Endothelial cell of umbilical vein (primary cell): ENCODE measurements at regions not wholly inside any gene's neighbourhood (a gene's known extent, or its start where the extent isn't known, plus 50 kb on each side); places are given as distances from the start of the nearest gene placed in this dataset.

Experiments
- BruUV-seq: library from RNA; stranded (reverse); fragments of 400-500 nt; replicated peaks from 2 replicates; lab custom pipeline; 2021; lab: Mats Ljungman, UMichigan
- CTCF ChIA-PET: fragments of 300-600, 350-600 bp; sonication (Branson Sonifier 250); formaldehyde crosslinking; loops from one replicate; lab custom pipeline; 2021; ENCODE audit warnings: antibody characterized with exemption, inconsistent platforms; lab: Charles Lee
- POLR2A ChIA-PET: fragments of 300-600, 350-600 bp; sonication (Branson Sonifier 250); formaldehyde crosslinking; loops from one replicate; lab custom pipeline; 2021; ENCODE audit warnings: antibody characterized with exemption, inconsistent platforms; lab: Charles Lee
- DNase-seq: peaks from one replicate; pipeline ENCODE4 v3.0.0-alpha.2; 2011; ENCODE audit warnings: low read depth, low spot score
- FAIRE-seq: peaks from 2 replicates; lab custom pipeline; 2011; peaks lifted over from hg19 to GRCh38; lab: Jason Lieb, UNC
- H2AFZ ChIP-seq: 2 replicates; pipeline ENCODE4 v1.6.0; 2012; ENCODE audit warnings: low read depth, low read length, control low read depth, inconsistent platforms
- H3K27ac ChIP-seq: 2 replicates; pipeline ENCODE4 v1.5.1; 2011; ENCODE audit warnings: low read depth, mild to moderate bottlenecking, control low read depth, low read length, moderate library complexity; ENCODE audit not compliant: insufficient read depth
- H3K27me3 ChIP-seq, 2 experiments: 2 replicates each; pipeline versions ENCODE4 v1.6.0 to v1.6.1; 2011; ENCODE audit warnings: low read length in 2 of 2, mixed read lengths in 1 of 2; ENCODE audit not compliant: control insufficient read depth in 2 of 2, insufficient read depth in 2 of 2
- H3K36me3 ChIP-seq, 2 experiments: 2 replicates in 1 of 2; 3 replicates in 1 of 2; pipeline ENCODE4 v1.5.1; 2011; ENCODE audit warnings: low read length in 2 of 2, mild to moderate bottlenecking in 1 of 2, moderate library complexity in 1 of 2; ENCODE audit not compliant: control insufficient read depth in 2 of 2, insufficient read depth in 2 of 2; ENCODE audit errors: extremely low read depth in 1 of 2
- H3K4me1 ChIP-seq: 3 replicates; pipeline ENCODE4 v1.5.1; 2011; ENCODE audit warnings: mild to moderate bottlenecking, low read length; ENCODE audit not compliant: control insufficient read depth, insufficient read depth; ENCODE audit errors: extremely low read depth
- H3K4me2 ChIP-seq: 2 replicates; pipeline ENCODE4 v1.6.1; 2011; ENCODE audit warnings: low read length, control low read depth, mixed read lengths; ENCODE audit not compliant: insufficient read depth
- H3K4me3 ChIP-seq, 3 experiments: fragments of 200-600 bp in 1 of 3; sonication (generic), shearing (Covaris generic) in 1 of 3; replicated peaks in 1 of 3; 2 replicates each; pipeline ENCODE4 v1.5.1; 2011 to 2016; ENCODE audit warnings: control low read depth in 3 of 3, low read length in 3 of 3, mild to moderate bottlenecking in 2 of 3, inconsistent platforms in 1 of 3, low read depth in 1 of 3, moderate library complexity in 1 of 3; ENCODE audit not compliant: insufficient read depth in 1 of 3
- H3K79me2 ChIP-seq: 2 replicates; pipeline ENCODE4 v1.6.0; 2012; ENCODE audit warnings: low read length, inconsistent platforms; ENCODE audit not compliant: control insufficient read depth, insufficient read depth
- H3K9ac ChIP-seq: replicated peaks from 2 replicates; pipeline ENCODE3; 2011; ENCODE audit warnings: low read length, control low read depth; ENCODE audit not compliant: insufficient read depth; ENCODE audit errors: extremely low read depth
- H3K9me1 ChIP-seq: replicated peaks from 3 replicates; pipeline ENCODE4 v1.6.0; 2011; ENCODE audit warnings: mild to moderate bottlenecking, low read length; ENCODE audit not compliant: control insufficient read depth, insufficient read depth; ENCODE audit errors: extremely low read depth
- H3K9me3 ChIP-seq: replicated peaks from 2 replicates; pipeline ENCODE4 v1.5.1; 2012; ENCODE audit warnings: low read length, inconsistent platforms; ENCODE audit not compliant: control insufficient read depth, insufficient read depth
- H4K20me1 ChIP-seq: replicated peaks from 2 replicates; pipeline ENCODE3; 2011; ENCODE audit warnings: mild to moderate bottlenecking, low read length; ENCODE audit not compliant: control insufficient read depth, insufficient read depth; ENCODE audit errors: extremely low read depth
- EZH2 ChIP-seq: IDR thresholded peaks from 2 replicates; pipeline ENCODE4 v1.6.1; 2012; ENCODE audit warnings: borderline replicate concordance, low read depth, mild to moderate bottlenecking, moderate library complexity, low read length, inconsistent platforms; ENCODE audit not compliant: severe bottlenecking
- FOS ChIP-seq: IDR thresholded peaks from 2 replicates; pipeline ENCODE4 v1.6.1; 2011; ENCODE audit warnings: mild to moderate bottlenecking, low read length, moderate library complexity, borderline replicate concordance; ENCODE audit not compliant: insufficient read depth
- GATA2 ChIP-seq: IDR thresholded peaks from 2 replicates; pipeline ENCODE4 v1.7.0; 2011; ENCODE audit warnings: low read depth, mild to moderate bottlenecking, moderate library complexity, mixed read lengths, low read length; ENCODE audit not compliant: insufficient read length, insufficient read depth
- JUN ChIP-seq: IDR thresholded peaks from 2 replicates; pipeline ENCODE4 v1.6.1; 2011; ENCODE audit warnings: borderline replicate concordance, low read depth; ENCODE audit not compliant: insufficient read length, insufficient read depth
- MYC ChIP-seq: IDR thresholded peaks from one replicate; pipeline ENCODE4 v1.6.1; 2011; ENCODE audit warnings: mild to moderate bottlenecking, low read depth, low read length
- POLR2A ChIP-seq: IDR thresholded peaks from 2 replicates; pipeline ENCODE4 v1.6.1; 2012; ENCODE audit warnings: low read depth, mild to moderate bottlenecking, control low read depth, low read length
- POLR2AphosphoS5 ChIP-seq: IDR thresholded peaks from 2 replicates; pipeline ENCODE4 v1.6.1; 2012; ENCODE audit warnings: low read depth, mild to moderate bottlenecking, control low read depth, low read length, moderate library complexity; ENCODE audit not compliant: insufficient read depth
- dilution Hi-C: fragments of 300-500 bp; cut with MboI; formaldehyde crosslinking; loops from one replicate; pipeline ENCODE4 v1.15.0; 2019; ENCODE audit warnings: low sequenced_read_pairs; ENCODE audit not compliant: extremely low pct_ligation_motif_present
- intact Hi-C: fragments of 100-400 bp; cut with micrococcal nuclease; formaldehyde crosslinking; loops from one replicate; pipeline ENCODE4 v1.10.0; 2022
- TF ChIP-seq, protein P1 (sequence below): IDR thresholded peaks from 2 replicates; pipeline ENCODE4 v1.6.1; 2011; ENCODE audit not compliant: insufficient read depth, insufficient read length
- TF ChIP-seq, protein P2 (sequence below), 2 donors: IDR thresholded peaks; 1 replicate in 1 of 2; 2 replicates in 1 of 2; pipeline ENCODE4 v1.5.1; 2011; ENCODE audit warnings: low read length in 2 of 2, mild to moderate bottlenecking in 2 of 2, moderate library complexity in 2 of 2, control low read depth in 1 of 2, inconsistent platforms in 1 of 2, low read depth in 1 of 2; ENCODE audit not compliant: insufficient read depth in 1 of 2; ENCODE audit errors: extremely low read depth in 1 of 2

DNA sequence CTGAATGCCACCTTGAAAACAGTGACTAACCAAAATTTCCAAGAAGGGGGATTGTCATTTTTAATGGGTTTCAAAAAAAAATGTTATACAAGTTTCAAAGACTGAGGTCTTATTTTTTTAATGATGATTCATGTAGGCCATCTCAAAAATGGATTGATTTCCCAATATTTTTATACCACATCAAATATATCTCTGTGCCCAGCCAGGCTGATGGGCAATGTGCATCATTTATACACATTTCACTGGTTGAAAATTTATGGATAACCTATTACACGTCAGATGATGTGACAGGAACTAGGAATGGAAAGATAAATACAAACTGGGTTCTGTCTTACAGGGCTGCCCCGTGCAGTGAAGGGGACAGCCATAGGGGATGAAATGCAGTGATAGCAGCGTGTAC lies 112.7 kb upstream of the TMPO start:
- Histone ChIP-seq H3K4me1 (peaks cover 46% of the 10 kb centered on the region), H3K36me3 (no peaks in the 10 kb centered on the region), H3K4me2 (no peak overlapping the region), H3K4me3 (no peak overlapping the region), H4K20me1 (no peaks in the 10 kb centered on the region), H3K27ac (no peak overlapping the region), H3K79me2 (no peaks in the 10 kb centered on the region), H3K9ac (no peak overlapping the region), H3K9me1 (no peaks in the 10 kb centered on the region), H3K9me3 (no peaks in the 10 kb centered on the region), H3K27me3 (no peaks in the 10 kb centered on the region), H2AFZ (no peak overlapping the region)
- DNase-seq = no peak
- ChIA-PET POLR2A (interaction anchor here (1.2 kb wide), 1 partner anchor 15 kb away, joined by 3 read pairs; no protein-coding TSS in a partner anchor), CTCF (interaction anchor here (1.2 to 1.8 kb wide), 2 partner anchors 15 to 22 kb away, joined by 3 to 7 read pairs; no protein-coding TSS in a partner anchor)
- intact Hi-C loops = no loop called here
- no peak for FAIRE-seq
- TF ChIP-seq POLR2A = no peak
- no peak for TF ChIP-seq JUN
- TF ChIP-seq EZH2 = no peak
- TF ChIP-seq, protein P1, sequence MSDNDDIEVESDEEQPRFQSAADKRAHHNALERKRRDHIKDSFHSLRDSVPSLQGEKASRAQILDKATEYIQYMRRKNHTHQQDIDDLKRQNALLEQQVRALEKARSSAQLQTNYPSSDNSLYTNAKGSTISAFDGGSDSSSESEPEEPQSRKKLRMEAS = no peak
- TF ChIP-seq MYC = no peak
- no peak for TF ChIP-seq FOS
- TF ChIP-seq, protein P2, sequence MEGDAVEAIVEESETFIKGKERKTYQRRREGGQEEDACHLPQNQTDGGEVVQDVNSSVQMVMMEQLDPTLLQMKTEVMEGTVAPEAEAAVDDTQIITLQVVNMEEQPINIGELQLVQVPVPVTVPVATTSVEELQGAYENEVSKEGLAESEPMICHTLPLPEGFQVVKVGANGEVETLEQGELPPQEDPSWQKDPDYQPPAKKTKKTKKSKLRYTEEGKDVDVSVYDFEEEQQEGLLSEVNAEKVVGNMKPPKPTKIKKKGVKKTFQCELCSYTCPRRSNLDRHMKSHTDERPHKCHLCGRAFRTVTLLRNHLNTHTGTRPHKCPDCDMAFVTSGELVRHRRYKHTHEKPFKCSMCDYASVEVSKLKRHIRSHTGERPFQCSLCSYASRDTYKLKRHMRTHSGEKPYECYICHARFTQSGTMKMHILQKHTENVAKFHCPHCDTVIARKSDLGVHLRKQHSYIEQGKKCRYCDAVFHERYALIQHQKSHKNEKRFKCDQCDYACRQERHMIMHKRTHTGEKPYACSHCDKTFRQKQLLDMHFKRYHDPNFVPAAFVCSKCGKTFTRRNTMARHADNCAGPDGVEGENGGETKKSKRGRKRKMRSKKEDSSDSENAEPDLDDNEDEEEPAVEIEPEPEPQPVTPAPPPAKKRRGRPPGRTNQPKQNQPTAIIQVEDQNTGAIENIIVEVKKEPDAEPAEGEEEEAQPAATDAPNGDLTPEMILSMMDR (IDR thresholded peaks at IDR 0.05; ENCODE audit: extremely low read depth in 1 of 2, insufficient read depth in 1 of 2, low read depth in 1 of 2, low read length in 2 of 2) = no peak
- TF ChIP-seq POLR2AphosphoS5 = no peak
- TF ChIP-seq GATA2 = no peak
- dilution Hi-C loops = no loop called here
- no TSS peak for BruUV-seq
